GM12878 (cell line): ENCODE measurements at regions not wholly inside any gene's neighbourhood (a gene's known extent, or its start where the extent isn't known, plus 50 kb on each side); places are given as distances from the start of the nearest gene placed in this dataset.

Experiments used
- ATF3 ChIP-seq: IDR thresholded peaks from 2 replicates; pipeline ENCODE4 v1.6.1; 2011; ENCODE audit warnings: low read depth, mild to moderate bottlenecking, low read length, moderate library complexity, borderline replicate concordance; ENCODE audit errors: extremely low read depth
- EP300 ChIP-seq, 2 experiments: fragments of 150-350 bp in 1 of 2; IDR thresholded peaks; 2 replicates each; pipeline ENCODE4 v1.6.1; 2011 to 2012; ENCODE audit warnings: low read depth in 2 of 2, low read length in 2 of 2, borderline replicate concordance in 1 of 2, improper control_type of control experiment in 1 of 2, inconsistent platforms in 1 of 2; ENCODE audit not compliant: control insufficient read depth in 1 of 2
- ESRRA ChIP-seq: IDR thresholded peaks from 2 replicates; pipeline ENCODE4 v1.6.1; 2012; ENCODE audit warnings: mild to moderate bottlenecking, low read length, improper control_type of control experiment
- EZH2 ChIP-seq: IDR thresholded peaks from 2 replicates; pipeline ENCODE4 v1.6.1; 2012; ENCODE audit warnings: low read depth, mild to moderate bottlenecking, control low read depth, inconsistent platforms, low read length, borderline replicate concordance; ENCODE audit not compliant: control insufficient read depth
- HDAC6 ChIP-seq: fragments of 200-600 bp; sonication (generic); IDR thresholded peaks from one replicate; pipeline ENCODE4 v1.8.0; 2017; ENCODE audit warnings: antibody characterized with exemption; ENCODE audit not compliant: unreplicated experiment
- NFYA ChIP-seq: IDR thresholded peaks from 2 replicates; pipeline ENCODE4 v1.6.1; 2011; ENCODE audit warnings: low read depth, mild to moderate bottlenecking, low read length, improper control_type of control experiment, borderline replicate concordance
- POLR2A ChIP-seq: IDR thresholded peaks from 2 replicates; pipeline ENCODE4 v1.6.1; 2011; ENCODE audit warnings: low read depth, mild to moderate bottlenecking, low read length
- RCOR1 ChIP-seq: conservative IDR thresholded peaks from 2 replicates; pipeline ENCODE4 v1.6.1; 2012; ENCODE audit warnings: low read depth, low read length, improper control_type of control experiment

GRCh38 chr2:30030361-30030760, 109.0 kb upstream of the ALK start:
- TF ChIP-seq RCOR1 (no peak), EP300 (IDR thresholded peaks at IDR 0.05; ENCODE audit: borderline replicate concordance in 1 of 2, control insufficient read depth in 1 of 2, low read depth in 2 of 2, low read length in 2 of 2) (no peak), NFYA (no peak), POLR2A (no peak), ESRRA (no peak), HDAC6 (no peak), ATF3 (no peak), EZH2 (no peak)
